ENCODE measurements at regions not wholly inside any gene's neighbourhood (a gene's known extent, or its start where the extent isn't known, plus 50 kb on each side); places are given as distances from the start of the nearest gene placed in this dataset.

DNA sequence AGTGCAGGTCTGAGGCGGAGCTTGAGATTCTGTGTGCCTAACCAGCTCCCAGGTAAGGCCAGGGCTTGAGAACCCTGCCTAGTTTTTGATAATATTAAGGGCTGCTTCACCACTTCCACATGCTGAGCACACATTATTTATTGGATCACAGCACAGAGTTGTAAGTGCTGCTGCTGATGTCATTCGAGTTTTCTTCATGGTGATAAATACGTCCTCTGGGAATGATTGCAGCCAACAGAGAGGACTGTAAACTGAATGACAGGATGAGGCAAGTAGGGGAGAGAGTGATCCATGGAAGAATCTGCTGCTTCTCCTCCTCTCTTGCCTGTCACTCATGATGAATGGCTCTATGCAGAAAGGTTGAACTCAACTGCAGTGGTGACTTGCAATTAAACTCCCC is 77.9 kb upstream of the VPS13A start:
- TF ChIP-seq POLR2A (IDR thresholded peaks at IDR 0.05; ENCODE audit: low read depth, low read length) (no peak), POLR2AphosphoS5 (IDR thresholded peaks at IDR 0.05; ENCODE audit: low read depth, low read length) (no peak)
